K562 (cell line): ENCODE measurements at regions not wholly inside any gene's neighbourhood (a gene's known extent, or its start where the extent isn't known, plus 50 kb on each side); places are given as distances from the start of the nearest gene placed in this dataset.

Experiments
- E2F6 ChIP-seq, 2 experiments: IDR thresholded peaks; 2 replicates each; pipeline ENCODE4 v1.6.1; 2011; ENCODE audit warnings: borderline replicate concordance in 1 of 2, control low read depth in 1 of 2, low read depth in 1 of 2, low read length in 1 of 2, mild to moderate bottlenecking in 1 of 2, mixed read lengths in 1 of 2, moderate library complexity in 1 of 2; ENCODE audit not compliant: insufficient read depth in 1 of 2, insufficient read length in 1 of 2, poor library complexity in 1 of 2, severe bottlenecking in 1 of 2; ENCODE audit errors: extremely low read depth in 1 of 2
- ZNF76 ChIP-seq: fragments of 250-450 bp; sonication (Bioruptor Pico); IDR thresholded peaks from 2 replicates; pipeline ENCODE4 v1.4.0; 2020; ENCODE audit warnings: mild to moderate bottlenecking, moderate library complexity, borderline replicate concordance
- TF ChIP-seq, protein P1 (sequence below): sonication (generic); formaldehyde crosslinking; IDR thresholded peaks from 2 replicates; pipeline ENCODE4 v1.8.1; 2022; ENCODE audit warnings: missing genetic modification reagents

GRCh38 chr6:132107896-132108295 lies 156.7 kb upstream of the CCN2 start:
- TF ChIP-seq E2F6 (IDR thresholded peaks at IDR 0.05; ENCODE audit: borderline replicate concordance in 1 of 2, extremely low read depth in 1 of 2, insufficient read depth in 1 of 2, insufficient read length in 1 of 2, low read depth in 1 of 2, low read length in 1 of 2, poor library complexity in 1 of 2, severe bottlenecking in 1 of 2) (no peak), ZNF76 (no peak)
- TF ChIP-seq, protein P1, sequence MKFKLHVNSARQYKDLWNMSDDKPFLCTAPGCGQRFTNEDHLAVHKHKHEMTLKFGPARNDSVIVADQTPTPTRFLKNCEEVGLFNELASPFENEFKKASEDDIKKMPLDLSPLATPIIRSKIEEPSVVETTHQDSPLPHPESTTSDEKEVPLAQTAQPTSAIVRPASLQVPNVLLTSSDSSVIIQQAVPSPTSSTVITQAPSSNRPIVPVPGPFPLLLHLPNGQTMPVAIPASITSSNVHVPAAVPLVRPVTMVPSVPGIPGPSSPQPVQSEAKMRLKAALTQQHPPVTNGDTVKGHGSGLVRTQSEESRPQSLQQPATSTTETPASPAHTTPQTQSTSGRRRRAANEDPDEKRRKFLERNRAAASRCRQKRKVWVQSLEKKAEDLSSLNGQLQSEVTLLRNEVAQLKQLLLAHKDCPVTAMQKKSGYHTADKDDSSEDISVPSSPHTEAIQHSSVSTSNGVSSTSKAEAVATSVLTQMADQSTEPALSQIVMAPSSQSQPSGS, result no peak
